Endothelial cell of umbilical vein (primary cell): ENCODE measurements at regions not wholly inside any gene's neighbourhood (a gene's known extent, or its start where the extent isn't known, plus 50 kb on each side); places are given as distances from the start of the nearest gene placed in this dataset.

Experiments
- BruUV-seq: library from RNA; stranded (reverse); fragments of 400-500 nt; replicated peaks from 2 replicates; lab custom pipeline; 2021; lab: Mats Ljungman, UMichigan
- CTCF ChIA-PET: fragments of 300-600, 350-600 bp; sonication (Branson Sonifier 250); formaldehyde crosslinking; loops from one replicate; lab custom pipeline; 2021; ENCODE audit warnings: antibody characterized with exemption, inconsistent platforms; lab: Charles Lee
- POLR2A ChIA-PET: fragments of 300-600, 350-600 bp; sonication (Branson Sonifier 250); formaldehyde crosslinking; loops from one replicate; lab custom pipeline; 2021; ENCODE audit warnings: antibody characterized with exemption, inconsistent platforms; lab: Charles Lee
- DNase-seq: peaks from one replicate; pipeline ENCODE4 v3.0.0-alpha.2; 2011; ENCODE audit warnings: low read depth, low spot score
- FAIRE-seq: peaks from 2 replicates; lab custom pipeline; 2011; peaks lifted over from hg19 to GRCh38; lab: Jason Lieb, UNC
- H2AFZ ChIP-seq: 2 replicates; pipeline ENCODE4 v1.6.0; 2012; ENCODE audit warnings: low read depth, low read length, control low read depth, inconsistent platforms
- H3K27ac ChIP-seq: 2 replicates; pipeline ENCODE4 v1.5.1; 2011; ENCODE audit warnings: low read depth, mild to moderate bottlenecking, control low read depth, low read length, moderate library complexity; ENCODE audit not compliant: insufficient read depth
- H3K27me3 ChIP-seq, 2 experiments: 2 replicates each; pipeline versions ENCODE4 v1.6.0 to v1.6.1; 2011; ENCODE audit warnings: low read length in 2 of 2, mixed read lengths in 1 of 2; ENCODE audit not compliant: control insufficient read depth in 2 of 2, insufficient read depth in 2 of 2
- H3K36me3 ChIP-seq, 2 experiments: 2 replicates in 1 of 2; 3 replicates in 1 of 2; pipeline ENCODE4 v1.5.1; 2011; ENCODE audit warnings: low read length in 2 of 2, mild to moderate bottlenecking in 1 of 2, moderate library complexity in 1 of 2; ENCODE audit not compliant: control insufficient read depth in 2 of 2, insufficient read depth in 2 of 2; ENCODE audit errors: extremely low read depth in 1 of 2
- H3K4me1 ChIP-seq: 3 replicates; pipeline ENCODE4 v1.5.1; 2011; ENCODE audit warnings: mild to moderate bottlenecking, low read length; ENCODE audit not compliant: control insufficient read depth, insufficient read depth; ENCODE audit errors: extremely low read depth
- H3K4me2 ChIP-seq: 2 replicates; pipeline ENCODE4 v1.6.1; 2011; ENCODE audit warnings: low read length, control low read depth, mixed read lengths; ENCODE audit not compliant: insufficient read depth
- H3K4me3 ChIP-seq, 3 experiments: fragments of 200-600 bp in 1 of 3; sonication (generic), shearing (Covaris generic) in 1 of 3; replicated peaks in 1 of 3; 2 replicates each; pipeline ENCODE4 v1.5.1; 2011 to 2016; ENCODE audit warnings: control low read depth in 3 of 3, low read length in 3 of 3, mild to moderate bottlenecking in 2 of 3, inconsistent platforms in 1 of 3, low read depth in 1 of 3, moderate library complexity in 1 of 3; ENCODE audit not compliant: insufficient read depth in 1 of 3
- H3K79me2 ChIP-seq: 2 replicates; pipeline ENCODE4 v1.6.0; 2012; ENCODE audit warnings: low read length, inconsistent platforms; ENCODE audit not compliant: control insufficient read depth, insufficient read depth
- H3K9ac ChIP-seq: replicated peaks from 2 replicates; pipeline ENCODE3; 2011; ENCODE audit warnings: low read length, control low read depth; ENCODE audit not compliant: insufficient read depth; ENCODE audit errors: extremely low read depth
- H3K9me1 ChIP-seq: replicated peaks from 3 replicates; pipeline ENCODE4 v1.6.0; 2011; ENCODE audit warnings: mild to moderate bottlenecking, low read length; ENCODE audit not compliant: control insufficient read depth, insufficient read depth; ENCODE audit errors: extremely low read depth
- H3K9me3 ChIP-seq: replicated peaks from 2 replicates; pipeline ENCODE4 v1.5.1; 2012; ENCODE audit warnings: low read length, inconsistent platforms; ENCODE audit not compliant: control insufficient read depth, insufficient read depth
- H4K20me1 ChIP-seq: replicated peaks from 2 replicates; pipeline ENCODE3; 2011; ENCODE audit warnings: mild to moderate bottlenecking, low read length; ENCODE audit not compliant: control insufficient read depth, insufficient read depth; ENCODE audit errors: extremely low read depth
- CTCF ChIP-seq, 2 donors: IDR thresholded peaks; 1 replicate in 1 of 2; 2 replicates in 1 of 2; pipeline ENCODE4 v1.5.1; 2011; ENCODE audit warnings: low read length in 2 of 2, mild to moderate bottlenecking in 2 of 2, moderate library complexity in 2 of 2, control low read depth in 1 of 2, inconsistent platforms in 1 of 2, low read depth in 1 of 2; ENCODE audit not compliant: insufficient read depth in 1 of 2; ENCODE audit errors: extremely low read depth in 1 of 2
- EZH2 ChIP-seq: IDR thresholded peaks from 2 replicates; pipeline ENCODE4 v1.6.1; 2012; ENCODE audit warnings: borderline replicate concordance, low read depth, mild to moderate bottlenecking, moderate library complexity, low read length, inconsistent platforms; ENCODE audit not compliant: severe bottlenecking
- FOS ChIP-seq: IDR thresholded peaks from 2 replicates; pipeline ENCODE4 v1.6.1; 2011; ENCODE audit warnings: mild to moderate bottlenecking, low read length, moderate library complexity, borderline replicate concordance; ENCODE audit not compliant: insufficient read depth
- GATA2 ChIP-seq: IDR thresholded peaks from 2 replicates; pipeline ENCODE4 v1.7.0; 2011; ENCODE audit warnings: low read depth, mild to moderate bottlenecking, moderate library complexity, mixed read lengths, low read length; ENCODE audit not compliant: insufficient read length, insufficient read depth
- JUN ChIP-seq: IDR thresholded peaks from 2 replicates; pipeline ENCODE4 v1.6.1; 2011; ENCODE audit warnings: borderline replicate concordance, low read depth; ENCODE audit not compliant: insufficient read length, insufficient read depth
- MAX ChIP-seq: IDR thresholded peaks from 2 replicates; pipeline ENCODE4 v1.6.1; 2011; ENCODE audit not compliant: insufficient read depth, insufficient read length
- MYC ChIP-seq: IDR thresholded peaks from one replicate; pipeline ENCODE4 v1.6.1; 2011; ENCODE audit warnings: mild to moderate bottlenecking, low read depth, low read length
- POLR2A ChIP-seq: IDR thresholded peaks from 2 replicates; pipeline ENCODE4 v1.6.1; 2012; ENCODE audit warnings: low read depth, mild to moderate bottlenecking, control low read depth, low read length
- POLR2AphosphoS5 ChIP-seq: IDR thresholded peaks from 2 replicates; pipeline ENCODE4 v1.6.1; 2012; ENCODE audit warnings: low read depth, mild to moderate bottlenecking, control low read depth, low read length, moderate library complexity; ENCODE audit not compliant: insufficient read depth
- dilution Hi-C: fragments of 300-500 bp; cut with MboI; formaldehyde crosslinking; loops from one replicate; pipeline ENCODE4 v1.15.0; 2019; ENCODE audit warnings: low sequenced_read_pairs; ENCODE audit not compliant: extremely low pct_ligation_motif_present
- intact Hi-C: fragments of 100-400 bp; cut with micrococcal nuclease; formaldehyde crosslinking; loops from one replicate; pipeline ENCODE4 v1.10.0; 2022

- Histone ChIP-seq H3K79me2 (no peaks in the 10 kb centered on the region), H3K36me3 (no peaks in the 10 kb centered on the region), H3K4me1 (no peaks in the 10 kb centered on the region), H3K27me3 (no peaks in the 10 kb centered on the region), H2AFZ (no peak overlapping the region), H3K4me2 (no peak overlapping the region), H3K9me1 (no peaks in the 10 kb centered on the region), H4K20me1 (no peaks in the 10 kb centered on the region), H3K9ac (no peak overlapping the region), H3K4me3 (no peak overlapping the region), H3K9me3 (no peaks in the 10 kb centered on the region), H3K27ac (no peak overlapping the region)
- POLR2A ChIA-PET, result no interaction called here
- DNase-seq, result no peak
- no peak for FAIRE-seq
- CTCF ChIA-PET, result no interaction called here
- no peak for TF ChIP-seq FOS
- no peak for TF ChIP-seq CTCF (IDR thresholded peaks at IDR 0.05; ENCODE audit: extremely low read depth in 1 of 2, insufficient read depth in 1 of 2, low read depth in 1 of 2, low read length in 2 of 2)
- no peak for TF ChIP-seq MAX
- no peak for TF ChIP-seq JUN
- no peak for TF ChIP-seq MYC
- no peak for TF ChIP-seq POLR2A
- no peak for TF ChIP-seq POLR2AphosphoS5
- no peak for TF ChIP-seq EZH2
- no peak for TF ChIP-seq GATA2
- intact Hi-C loops, result no loop called here
- dilution Hi-C loops, result no loop called here
- no TSS peak for BruUV-seq
These were observed 139.4 kb upstream of the CAMK1G start for GRCh38 chr1:209443975-209444651.
